ENCODE measurements at regions not wholly inside any gene's neighbourhood (a gene's known extent, or its start where the extent isn't known, plus 50 kb on each side); places are given as distances from the start of the nearest gene placed in this dataset.

- TF ChIP-seq POLR2A (IDR thresholded peaks at IDR 0.05; ENCODE audit: low read depth, low read length) (no peak), SPI1 (IDR thresholded peaks at IDR 0.05; ENCODE audit: low read depth, low read length) (no peak)
Observed at GRCh38 chr16:8182761-8183160, 407.6 kb downstream of the TMEM114 start.

Measured in GM12891 (cell line).